ENCODE measurements at regions not wholly inside any gene's neighbourhood (a gene's known extent, or its start where the extent isn't known, plus 50 kb on each side); places are given as distances from the start of the nearest gene placed in this dataset.

DNA sequence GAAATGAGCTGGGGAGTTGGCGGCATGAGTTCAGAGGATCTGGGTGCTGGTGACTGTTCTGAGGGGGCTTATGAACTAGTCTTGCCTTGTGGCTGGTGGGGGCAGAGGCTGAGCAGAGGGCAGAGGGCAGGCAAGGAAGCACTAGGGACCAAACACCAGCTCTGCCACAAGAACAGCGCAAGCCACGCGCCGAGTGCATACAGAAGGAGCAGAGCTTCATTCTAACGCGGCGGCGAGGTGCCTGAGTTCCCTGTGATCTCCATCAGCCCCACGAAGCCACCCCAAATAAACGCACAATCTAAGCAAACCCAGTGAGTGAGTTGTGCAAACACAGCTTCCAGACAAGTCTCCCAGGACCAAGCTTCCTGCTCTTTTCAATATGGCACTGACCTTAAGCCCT lies 110.6 kb upstream of the ALDH1B1 start:
- TF ChIP-seq, protein P1, sequence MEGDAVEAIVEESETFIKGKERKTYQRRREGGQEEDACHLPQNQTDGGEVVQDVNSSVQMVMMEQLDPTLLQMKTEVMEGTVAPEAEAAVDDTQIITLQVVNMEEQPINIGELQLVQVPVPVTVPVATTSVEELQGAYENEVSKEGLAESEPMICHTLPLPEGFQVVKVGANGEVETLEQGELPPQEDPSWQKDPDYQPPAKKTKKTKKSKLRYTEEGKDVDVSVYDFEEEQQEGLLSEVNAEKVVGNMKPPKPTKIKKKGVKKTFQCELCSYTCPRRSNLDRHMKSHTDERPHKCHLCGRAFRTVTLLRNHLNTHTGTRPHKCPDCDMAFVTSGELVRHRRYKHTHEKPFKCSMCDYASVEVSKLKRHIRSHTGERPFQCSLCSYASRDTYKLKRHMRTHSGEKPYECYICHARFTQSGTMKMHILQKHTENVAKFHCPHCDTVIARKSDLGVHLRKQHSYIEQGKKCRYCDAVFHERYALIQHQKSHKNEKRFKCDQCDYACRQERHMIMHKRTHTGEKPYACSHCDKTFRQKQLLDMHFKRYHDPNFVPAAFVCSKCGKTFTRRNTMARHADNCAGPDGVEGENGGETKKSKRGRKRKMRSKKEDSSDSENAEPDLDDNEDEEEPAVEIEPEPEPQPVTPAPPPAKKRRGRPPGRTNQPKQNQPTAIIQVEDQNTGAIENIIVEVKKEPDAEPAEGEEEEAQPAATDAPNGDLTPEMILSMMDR (IDR thresholded peaks at IDR 0.05; ENCODE audit: control insufficient read depth, extremely low read depth, insufficient read depth) = no peak
- no peak overlapping the region for H3K4me3 ChIP-seq (ENCODE audit: low read depth, low read length)
- no peak for DNase-seq (ENCODE audit: low read depth)

DNA sequence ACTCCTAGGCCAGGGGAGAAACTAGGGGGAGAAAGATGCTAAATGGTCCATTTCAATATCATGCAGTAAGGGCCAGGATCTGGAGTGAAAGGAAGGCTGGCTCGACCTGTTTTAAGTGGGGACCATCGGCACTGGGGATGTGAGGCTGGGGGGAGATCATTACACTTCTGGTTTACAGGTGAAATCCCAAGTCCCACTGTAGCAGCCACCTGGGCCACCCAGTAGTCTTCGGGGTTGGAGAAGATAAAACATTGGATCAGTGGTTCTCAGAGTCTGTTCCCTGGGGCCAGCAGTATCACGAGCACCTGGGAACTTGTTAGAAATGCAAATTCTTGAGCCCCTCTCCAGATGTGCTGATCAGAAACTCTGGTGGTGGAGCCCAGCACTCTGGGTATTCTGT lies 111.3 kb upstream of the ALDH1B1 start:
- TF ChIP-seq, protein P1 (IDR thresholded peaks at IDR 0.05; ENCODE audit: control insufficient read depth, extremely low read depth, insufficient read depth) = no peak
- DNase-seq (ENCODE audit: low read depth) = no peak
- no peak overlapping the region for H3K4me3 ChIP-seq (ENCODE audit: low read depth, low read length)

DNA sequence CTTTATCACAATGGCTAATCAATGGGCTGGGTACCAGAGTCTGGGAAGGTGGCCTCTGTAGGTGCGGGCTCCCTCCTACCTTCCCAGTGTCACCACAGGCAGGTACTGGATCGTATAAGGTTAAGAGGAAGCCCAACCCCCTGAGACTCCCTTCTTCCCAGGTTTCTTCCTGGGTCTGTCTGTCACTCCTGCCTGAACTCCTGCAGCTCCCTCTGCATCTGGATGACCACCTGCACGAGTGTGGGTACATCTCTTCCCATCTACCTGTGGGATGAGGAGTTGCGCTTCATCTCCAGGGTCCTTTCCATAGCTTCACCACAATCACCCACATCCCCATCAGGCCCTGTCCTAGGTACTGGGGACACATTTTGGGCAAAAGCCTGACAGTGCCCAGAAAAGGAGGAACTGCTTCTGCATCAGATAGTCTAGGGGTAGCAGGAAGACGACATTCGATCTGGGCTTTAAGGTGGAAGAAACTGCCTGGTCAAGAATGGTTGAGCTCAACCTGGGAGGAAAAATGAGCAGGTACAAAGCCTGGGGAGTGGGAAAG lies 112.2 kb upstream of the ALDH1B1 start:
- TF ChIP-seq, protein P1 (IDR thresholded peaks at IDR 0.05; ENCODE audit: control insufficient read depth, extremely low read depth, insufficient read depth) = no peak
- H3K4me3 ChIP-seq (ENCODE audit: low read depth, low read length) = no peak overlapping the region
- no peak for DNase-seq (ENCODE audit: low read depth)

DNA sequence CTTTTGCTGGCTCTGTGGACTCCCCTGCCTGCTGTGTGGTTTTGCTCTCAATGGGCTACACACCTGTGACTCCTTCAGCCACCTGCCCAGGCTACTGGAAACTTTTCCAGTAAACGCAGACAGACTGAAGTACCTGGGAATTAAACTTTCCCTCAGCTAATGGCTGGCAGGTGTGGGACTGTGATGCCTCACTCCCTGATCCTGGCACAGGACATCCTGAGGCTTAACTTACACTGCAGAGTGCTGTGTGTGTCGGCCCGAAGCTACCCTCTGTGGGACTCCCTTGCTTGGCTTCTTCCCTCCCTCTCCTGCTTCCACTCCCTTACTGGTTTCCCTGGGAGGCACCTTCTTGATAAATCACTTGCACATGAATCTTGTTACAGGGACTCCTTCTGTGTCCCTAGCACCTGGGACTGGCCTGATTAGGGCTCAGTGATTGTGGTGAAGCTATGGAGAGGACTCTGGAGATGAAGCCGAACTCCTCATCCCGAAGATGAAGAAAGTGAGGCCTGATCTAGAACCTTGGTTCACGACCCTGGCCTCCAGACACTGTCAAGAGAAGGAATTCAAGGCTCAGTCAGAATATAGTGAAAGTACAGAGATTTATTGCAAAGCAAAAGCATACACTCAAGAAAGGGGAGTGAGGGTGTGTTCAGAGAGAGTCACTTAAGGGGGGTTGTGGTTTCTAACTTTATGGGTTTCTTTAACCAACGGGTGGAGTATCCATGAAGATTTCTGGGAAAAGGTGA lies 113.4 kb upstream of the ALDH1B1 start:
- no peak overlapping the region for H3K4me3 ChIP-seq (ENCODE audit: low read depth, low read length)
- TF ChIP-seq, protein P1 (IDR thresholded peaks at IDR 0.05; ENCODE audit: control insufficient read depth, extremely low read depth, insufficient read depth) = no peak
- DNase-seq (ENCODE audit: low read depth) = no peak

DNA sequence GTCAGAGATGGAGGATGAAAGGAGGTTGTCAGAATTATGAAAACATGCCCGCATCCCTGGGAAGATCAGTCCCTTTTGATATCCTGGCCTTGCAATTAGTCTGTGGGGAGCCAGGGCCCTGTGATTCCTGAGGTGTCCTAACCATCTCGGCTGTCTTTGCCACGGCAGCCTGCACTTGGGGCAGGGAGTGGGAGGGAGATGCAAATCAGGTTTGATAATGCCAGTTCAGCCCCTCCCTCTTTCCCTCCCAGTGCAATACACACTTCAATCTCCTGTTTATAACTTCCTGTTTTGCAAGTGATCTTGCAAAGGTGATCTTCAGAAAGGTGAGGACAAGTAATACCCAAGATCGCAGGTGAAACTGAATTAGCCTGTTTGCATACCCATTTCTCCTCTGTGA lies 114.0 kb upstream of the ALDH1B1 start:
- no peak for DNase-seq (ENCODE audit: low read depth)
- H3K4me3 ChIP-seq (ENCODE audit: low read depth, low read length) = no peak overlapping the region
- TF ChIP-seq, protein P1 (IDR thresholded peaks at IDR 0.05; ENCODE audit: control insufficient read depth, extremely low read depth, insufficient read depth) = no peak

DNA sequence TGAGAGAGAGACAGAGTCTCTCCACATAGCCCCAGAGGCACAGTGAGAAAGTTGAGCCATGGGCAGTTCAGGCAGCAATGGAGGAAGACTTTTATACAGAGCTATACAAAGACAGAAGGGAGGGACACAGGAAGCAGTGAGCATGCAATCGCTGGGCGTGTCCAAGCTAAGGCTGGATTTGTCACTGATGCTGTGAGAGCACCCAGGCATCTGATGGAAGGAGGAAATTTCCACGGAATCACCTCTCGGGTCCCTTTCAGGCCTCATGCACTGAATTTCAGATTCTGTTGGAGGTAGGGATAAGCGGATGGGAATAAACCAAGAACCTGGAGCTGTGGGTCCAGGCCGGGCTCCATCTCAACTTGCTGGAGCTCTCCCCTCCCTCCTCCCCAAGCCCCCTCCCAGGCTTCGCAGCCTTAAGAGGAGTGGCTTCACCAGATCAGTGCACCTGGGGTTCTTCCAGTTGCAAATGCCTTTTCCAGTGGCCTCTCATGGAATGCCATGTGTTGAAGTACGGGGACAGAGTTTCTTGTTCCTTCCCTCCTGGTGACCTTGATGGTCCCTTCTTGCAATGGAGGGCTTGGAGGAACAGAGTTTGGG lies 114.8 kb upstream of the ALDH1B1 start:
- TF ChIP-seq, protein P1 (IDR thresholded peaks at IDR 0.05; ENCODE audit: control insufficient read depth, extremely low read depth, insufficient read depth) = no peak
- DNase-seq (ENCODE audit: low read depth) = no peak
- H3K4me3 ChIP-seq (ENCODE audit: low read depth, low read length) = no peak overlapping the region

All from LNCaP clone FGC (cell line).